PC-9 (cell line): ENCODE measurements at regions not wholly inside any gene's neighbourhood (a gene's known extent, or its start where the extent isn't known, plus 50 kb on each side); places are given as distances from the start of the nearest gene placed in this dataset.

ENCODE experiments used
- EZH2 ChIP-seq: fragments of 200-600 bp; sonication (generic); IDR thresholded peaks from 2 replicates; pipeline ENCODE4 v1.8.0; 2017; ENCODE audit warnings: antibody characterized with exemption, low read depth
- TF ChIP-seq, protein P1 (sequence below): fragments of 200-600 bp; sonication (generic); conservative IDR thresholded peaks from 2 replicates; pipeline ENCODE4 v1.6.1; 2017; ENCODE audit warnings: mixed run types, antibody characterized with exemption, mild to moderate bottlenecking, moderate library complexity

GRCh38 chr6:71203206-71203605 lies 85.4 kb upstream of the OGFRL1 start:
- no peak for TF ChIP-seq EZH2
- TF ChIP-seq, protein P1, sequence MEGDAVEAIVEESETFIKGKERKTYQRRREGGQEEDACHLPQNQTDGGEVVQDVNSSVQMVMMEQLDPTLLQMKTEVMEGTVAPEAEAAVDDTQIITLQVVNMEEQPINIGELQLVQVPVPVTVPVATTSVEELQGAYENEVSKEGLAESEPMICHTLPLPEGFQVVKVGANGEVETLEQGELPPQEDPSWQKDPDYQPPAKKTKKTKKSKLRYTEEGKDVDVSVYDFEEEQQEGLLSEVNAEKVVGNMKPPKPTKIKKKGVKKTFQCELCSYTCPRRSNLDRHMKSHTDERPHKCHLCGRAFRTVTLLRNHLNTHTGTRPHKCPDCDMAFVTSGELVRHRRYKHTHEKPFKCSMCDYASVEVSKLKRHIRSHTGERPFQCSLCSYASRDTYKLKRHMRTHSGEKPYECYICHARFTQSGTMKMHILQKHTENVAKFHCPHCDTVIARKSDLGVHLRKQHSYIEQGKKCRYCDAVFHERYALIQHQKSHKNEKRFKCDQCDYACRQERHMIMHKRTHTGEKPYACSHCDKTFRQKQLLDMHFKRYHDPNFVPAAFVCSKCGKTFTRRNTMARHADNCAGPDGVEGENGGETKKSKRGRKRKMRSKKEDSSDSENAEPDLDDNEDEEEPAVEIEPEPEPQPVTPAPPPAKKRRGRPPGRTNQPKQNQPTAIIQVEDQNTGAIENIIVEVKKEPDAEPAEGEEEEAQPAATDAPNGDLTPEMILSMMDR, result no peak
